ENCODE measurements at regions not wholly inside any gene's neighbourhood (a gene's known extent, or its start where the extent isn't known, plus 50 kb on each side); places are given as distances from the start of the nearest gene placed in this dataset.

DNA sequence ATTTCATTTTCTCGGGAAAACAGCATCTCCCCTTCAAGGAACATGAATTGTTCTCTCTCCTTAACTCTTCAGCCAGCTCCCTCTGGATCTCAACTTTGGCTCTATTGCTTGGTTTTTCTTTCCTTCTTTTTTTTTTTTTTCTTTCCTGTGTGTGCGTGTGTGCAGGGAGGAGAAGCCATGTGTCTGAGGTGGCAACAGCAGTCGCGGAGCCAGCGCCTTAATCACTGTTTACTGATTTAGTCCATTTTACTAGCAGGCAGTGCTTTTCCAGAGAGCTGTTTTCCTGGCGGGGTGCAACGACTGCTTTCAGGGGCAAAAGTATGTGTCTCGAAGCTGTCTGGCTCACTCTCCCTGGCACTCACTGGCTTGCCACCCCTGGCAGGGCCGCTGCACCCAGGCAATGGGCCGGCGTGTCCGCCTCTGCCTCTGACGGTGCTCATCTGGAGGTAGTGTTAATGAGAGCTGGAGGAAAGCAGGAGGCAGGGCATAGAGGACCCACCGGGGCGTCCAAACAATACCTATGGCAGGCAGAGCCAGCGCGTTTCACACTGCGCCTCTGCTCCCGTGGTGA, 835.4 kb upstream of the NR2F2 start (continued):
- TF ChIP-seq CTCF (IDR thresholded peaks at IDR 0.05; ENCODE audit: control extremely low read depth in 1 of 3, insufficient read depth in 1 of 3, low read depth in 1 of 3, low read length in 3 of 3) = no peak
- TF ChIP-seq GABPA (IDR thresholded peaks at IDR 0.05; ENCODE audit: borderline replicate concordance, insufficient read depth, low read length) = no peak
- no peak for TF ChIP-seq YY1 (IDR thresholded peaks at IDR 0.05; ENCODE audit: low read depth, low read length)
- TF ChIP-seq RXRA (IDR thresholded peaks at IDR 0.05; ENCODE audit: insufficient read depth, low read depth, low read length) = no peak
- no peak for TF ChIP-seq TAF1 (IDR thresholded peaks at IDR 0.05; ENCODE audit: low read depth, low read length)
- TF ChIP-seq USF2 (IDR thresholded peaks at IDR 0.05; ENCODE audit: low read length) = no peak
- TF ChIP-seq NRF1 (IDR thresholded peaks at IDR 0.05; ENCODE audit: low read depth, low read length) = no peak
- no peak for TF ChIP-seq JUND (IDR thresholded peaks at IDR 0.05; ENCODE audit: low read length)

Measured in H1 (cell line).